Upper lobe of left lung (tissue), 6 donors: ENCODE measurements at regions not wholly inside any gene's neighbourhood (a gene's known extent, or its start where the extent isn't known, plus 50 kb on each side); places are given as distances from the start of the nearest gene placed in this dataset.

Source experiments
- ATAC-seq, 2 donors: fragments of 200-7000 bp; cut with Tn5 transposase; one replicate each; pipeline ENCODE4 v1.9.1; 2022; ENCODE audit warnings: mild to moderate bottlenecking in 2 of 2, moderate library complexity in 2 of 2; ENCODE audit not compliant: low FRiP score in 2 of 2
- DNase-seq, 2 donors: peaks; one replicate each; pipeline ENCODE4 v3.0.0-alpha.2; 2019 to 2020
- H3K27ac ChIP-seq, 4 donors: fragments of 200-600 bp; sonication (generic); one replicate each; pipeline ENCODE4 v1.5.1; 2016 to 2019
- H3K27me3 ChIP-seq, 4 donors: fragments of 200-600 bp; sonication (generic); one replicate each; pipeline ENCODE4 v1.5.1; 2017 to 2019
- H3K36me3 ChIP-seq, 4 donors: fragments of 200-600 bp; sonication (generic); one replicate each; pipeline ENCODE4 v1.5.1; 2016 to 2019
- H3K4me1 ChIP-seq, 4 donors: fragments of 200-600 bp; sonication (generic); one replicate each; pipeline ENCODE4 v1.5.1; 2018 to 2019
- H3K4me3 ChIP-seq, 4 donors: fragments of 200-600 bp; sonication (generic); one replicate each; pipeline ENCODE4 v1.5.1; 2017 to 2019; ENCODE audit warnings: mild to moderate bottlenecking in 2 of 4, moderate library complexity in 1 of 4
- H3K9me3 ChIP-seq, 4 donors: fragments of 200-600 bp; sonication (generic); one replicate each; pipeline ENCODE4 v1.5.1; 2018 to 2019
- CTCF ChIP-seq, 6 experiments: fragments of 450-650 bp in 4 of 6; fragments of 200-600 bp in 2 of 6; sonication (generic) in 2 of 6; IDR thresholded peaks; one replicate each; pipeline ENCODE4 v1.5.1; 2016 to 2019; ENCODE audit warnings: antibody characterized with exemption in 6 of 6
- EP300 ChIP-seq, 4 donors: sonication (generic); formaldehyde crosslinking; IDR thresholded peaks; one replicate each; pipeline ENCODE4 v1.5.1; 2017; ENCODE audit warnings: antibody characterized with exemption in 4 of 4, control low read depth in 2 of 4
- POLR2A ChIP-seq, 4 donors: fragments of 450-650 bp; IDR thresholded peaks; one replicate each; pipeline ENCODE4 v1.5.1; 2016 to 2017; ENCODE audit warnings: antibody characterized with exemption in 4 of 4, mild to moderate bottlenecking in 2 of 4
- POLR2AphosphoS5 ChIP-seq, 2 donors: sonication (generic); formaldehyde crosslinking; IDR thresholded peaks; one replicate each; pipeline ENCODE4 v1.5.1; 2017; ENCODE audit warnings: antibody characterized with exemption in 2 of 2
- WGBS, 2 donors: methylation state at CpG; one replicate each; pipeline ENCODE4 v1.1.5; 2017 to 2018; 5-methylcytosine and 5-hydroxymethylcytosine counted together
- donor health status: DM: no; HTN: no; CAD: no; lungs with moderate emphysema.
- donor health status: DM: no; HTN: yes; CAD: no; lungs with severe emphysema.

GRCh38 chr6:140007525-140007924 lies 633.1 kb upstream of the CITED2 start:
- no peaks in the 10 kb centered on the region for H3K9me3 ChIP-seq

GRCh38 chr6:140003217-140003616 lies 628.8 kb upstream of the CITED2 start:
- H3K4me1 ChIP-seq: no peaks in the 10 kb centered on the region
- no peak overlapping the region for H3K27ac ChIP-seq
- no peak for TF ChIP-seq CTCF (IDR thresholded peaks at IDR 0.05)
- no peak for TF ChIP-seq POLR2AphosphoS5 (IDR thresholded peaks at IDR 0.05)
- TF ChIP-seq EP300 (IDR thresholded peaks at IDR 0.05): no peak
- no peak for TF ChIP-seq POLR2A (IDR thresholded peaks at IDR 0.05)
- DNase-seq (no peak), ATAC-seq (no peak)
- H3K4me3 ChIP-seq: no peak overlapping the region
- H3K27me3 ChIP-seq: no peaks in the 10 kb centered on the region
- H3K9me3 ChIP-seq: no peaks in the 10 kb centered on the region
- 71 to 73% methylated on average over 1 of the region's 1 CpG for WGBS, 2 donors
- no peaks in the 10 kb centered on the region for H3K36me3 ChIP-seq

More at GRCh38 chr6:140007525-140007924, 633.1 kb upstream of the CITED2 start:
- no peak for ATAC-seq
- TF ChIP-seq POLR2A (IDR thresholded peaks at IDR 0.05) (no peak), CTCF (IDR thresholded peaks at IDR 0.05) (no peak), EP300 (IDR thresholded peaks at IDR 0.05) (no peak), POLR2AphosphoS5 (IDR thresholded peaks at IDR 0.05) (no peak)
- H3K27ac ChIP-seq: no peak overlapping the region
- H3K27me3 ChIP-seq: no peaks in the 10 kb centered on the region
- no peak overlapping the region for H3K4me3 ChIP-seq
- no peaks in the 10 kb centered on the region for H3K36me3 ChIP-seq
- DNase-seq: no peak
- 93 to 96% methylated on average over 4 of the region's 4 CpGs for WGBS, 2 donors
- H3K4me1 ChIP-seq: no peaks in the 10 kb centered on the region

- H3K4me1 ChIP-seq: no peaks in the 10 kb centered on the region
- H3K9me3 ChIP-seq: no peaks in the 10 kb centered on the region
- no peak for DNase-seq
- H3K27ac ChIP-seq: no peak overlapping the region
- TF ChIP-seq EP300 (IDR thresholded peaks at IDR 0.05): no peak
- no peak for TF ChIP-seq POLR2AphosphoS5 (IDR thresholded peaks at IDR 0.05)
- no peak for TF ChIP-seq POLR2A (IDR thresholded peaks at IDR 0.05)
- no peak for TF ChIP-seq CTCF (IDR thresholded peaks at IDR 0.05)
- no peaks in the 10 kb centered on the region for H3K27me3 ChIP-seq
- H3K36me3 ChIP-seq: no peaks in the 10 kb centered on the region
- ATAC-seq: no peak
- H3K4me3 ChIP-seq: no peak overlapping the region
- WGBS, 2 donors: 83 to 89% methylated on average over 4 of the region's 4 CpGs
Measured at GRCh38 chr6:140002396-140003022, 628.1 kb upstream of the CITED2 start.

- no peak for ATAC-seq
- H3K27ac ChIP-seq: no peak overlapping the region
Measured at GRCh38 chr6:140001821-140002341, 627.4 kb upstream of the CITED2 start.

More at GRCh38 chr6:140001821-140002341, 627.4 kb upstream of the CITED2 start:
- Histone ChIP-seq H3K36me3 (no peaks in the 10 kb centered on the region), H3K27me3 (no peaks in the 10 kb centered on the region), H3K9me3 (no peaks in the 10 kb centered on the region), H3K4me3 (no peak overlapping the region), H3K4me1 (no peaks in the 10 kb centered on the region)
- TF ChIP-seq CTCF (IDR thresholded peaks at IDR 0.05) (no peak), POLR2AphosphoS5 (IDR thresholded peaks at IDR 0.05) (no peak), POLR2A (IDR thresholded peaks at IDR 0.05) (no peak), EP300 (IDR thresholded peaks at IDR 0.05) (no peak)
- WGBS, 2 donors: 74 to 85% methylated on average over 5 of the region's 5 CpGs
- DNase-seq: no peak
